ENCODE measurements at regions not wholly inside any gene's neighbourhood (a gene's known extent, or its start where the extent isn't known, plus 50 kb on each side); places are given as distances from the start of the nearest gene placed in this dataset.

DNA sequence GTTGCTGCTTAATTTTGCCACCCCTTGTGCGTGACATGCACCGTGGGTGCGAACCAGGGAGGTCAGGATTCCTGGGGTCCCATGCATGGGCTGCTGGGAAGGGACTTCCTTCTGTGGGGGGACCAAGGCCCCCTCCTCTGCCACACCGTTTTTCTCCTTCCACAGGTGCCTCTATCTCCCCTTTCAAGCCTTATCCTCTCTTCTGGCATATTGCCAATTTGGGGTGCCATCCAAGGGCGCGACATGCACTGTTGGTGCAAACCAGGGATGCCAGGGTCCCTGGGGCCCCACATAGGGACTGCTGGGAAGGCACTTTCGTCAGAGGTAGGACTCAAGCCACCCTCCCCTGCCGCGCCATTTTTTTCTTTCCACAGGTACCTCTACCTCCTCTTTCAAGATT is 289.0 kb downstream of the ALG10 start:
- DNase-seq (ENCODE audit: low spot score) = no peak
- Mint-ChIP-seq H3K27ac (ENCODE audit: unreplicated experiment) (no peak overlapping the region), H3K4me3 (ENCODE audit: unreplicated experiment) (no peak overlapping the region), H3K9me3 (ENCODE audit: low read depth) (peaks cover 68% of the 10 kb centered on the region), H3K36me3 (ENCODE audit: low read depth) (peaks cover 3% of the 10 kb centered on the region), H3K27me3 (ENCODE audit: low read depth) (no peaks in the 10 kb centered on the region), H3K4me1 (ENCODE audit: low read depth) (no peaks in the 10 kb centered on the region)
- TF ChIP-seq, protein P1, sequence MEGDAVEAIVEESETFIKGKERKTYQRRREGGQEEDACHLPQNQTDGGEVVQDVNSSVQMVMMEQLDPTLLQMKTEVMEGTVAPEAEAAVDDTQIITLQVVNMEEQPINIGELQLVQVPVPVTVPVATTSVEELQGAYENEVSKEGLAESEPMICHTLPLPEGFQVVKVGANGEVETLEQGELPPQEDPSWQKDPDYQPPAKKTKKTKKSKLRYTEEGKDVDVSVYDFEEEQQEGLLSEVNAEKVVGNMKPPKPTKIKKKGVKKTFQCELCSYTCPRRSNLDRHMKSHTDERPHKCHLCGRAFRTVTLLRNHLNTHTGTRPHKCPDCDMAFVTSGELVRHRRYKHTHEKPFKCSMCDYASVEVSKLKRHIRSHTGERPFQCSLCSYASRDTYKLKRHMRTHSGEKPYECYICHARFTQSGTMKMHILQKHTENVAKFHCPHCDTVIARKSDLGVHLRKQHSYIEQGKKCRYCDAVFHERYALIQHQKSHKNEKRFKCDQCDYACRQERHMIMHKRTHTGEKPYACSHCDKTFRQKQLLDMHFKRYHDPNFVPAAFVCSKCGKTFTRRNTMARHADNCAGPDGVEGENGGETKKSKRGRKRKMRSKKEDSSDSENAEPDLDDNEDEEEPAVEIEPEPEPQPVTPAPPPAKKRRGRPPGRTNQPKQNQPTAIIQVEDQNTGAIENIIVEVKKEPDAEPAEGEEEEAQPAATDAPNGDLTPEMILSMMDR (IDR thresholded peaks at IDR 0.05) = no peak

DNA sequence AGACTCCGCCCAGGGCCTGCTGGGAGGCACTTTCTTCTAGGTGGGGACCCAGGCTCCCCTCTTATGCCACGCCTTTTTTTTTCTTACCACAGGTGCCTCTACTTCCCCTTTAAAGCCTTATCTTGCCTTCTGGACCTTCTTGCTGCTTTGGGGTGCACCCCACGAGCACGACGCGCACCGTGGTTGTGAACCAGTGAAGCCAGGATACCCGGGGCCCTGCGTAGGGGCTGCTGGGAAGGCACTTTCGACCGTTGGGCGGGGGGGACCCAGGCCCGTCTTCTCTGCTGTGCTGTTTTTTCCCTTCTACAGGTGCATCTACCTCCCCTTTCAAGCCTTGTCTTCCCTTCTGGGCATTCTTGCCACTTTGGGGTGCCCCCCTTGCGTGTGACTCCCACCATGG is 305.4 kb downstream of the ALG10 start:
- H3K4me3 Mint-ChIP-seq (ENCODE audit: unreplicated experiment) = no peak overlapping the region
- no peak overlapping the region for H3K27ac Mint-ChIP-seq (ENCODE audit: unreplicated experiment)
- TF ChIP-seq, protein P1 (IDR thresholded peaks at IDR 0.05) = no peak
- H3K27me3 Mint-ChIP-seq (ENCODE audit: low read depth) = no peaks in the 10 kb centered on the region
- no peak for DNase-seq (ENCODE audit: low spot score)
- peaks cover 65% of the 10 kb centered on the region for H3K9me3 Mint-ChIP-seq (ENCODE audit: low read depth)
- no peaks in the 10 kb centered on the region for H3K4me1 Mint-ChIP-seq (ENCODE audit: low read depth)
- H3K36me3 Mint-ChIP-seq (ENCODE audit: low read depth) = peaks cover 2% of the 10 kb centered on the region

DNA sequence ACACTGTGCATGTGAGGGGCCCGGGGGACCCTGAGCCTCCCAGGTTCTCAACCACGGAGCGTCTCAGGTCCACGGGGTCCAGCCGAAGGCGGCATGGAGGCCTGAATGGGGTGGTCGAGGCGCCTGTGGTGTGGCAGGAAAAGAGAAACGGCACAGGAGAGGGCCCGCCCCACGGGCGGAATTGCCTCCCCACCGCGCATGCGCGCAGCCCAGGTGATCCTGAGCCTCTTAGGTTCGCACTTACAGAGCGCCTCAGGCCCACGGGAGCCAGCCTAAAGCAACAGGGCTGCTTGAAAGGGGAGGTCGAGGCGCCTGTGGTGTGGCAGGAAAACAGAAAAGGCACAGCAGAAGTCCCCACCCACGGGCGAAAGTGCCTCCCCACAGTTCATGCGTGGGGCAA is 311.0 kb downstream of the ALG10 start:
- TF ChIP-seq, protein P1 (IDR thresholded peaks at IDR 0.05) = no peak
- no peak overlapping the region for H3K4me3 Mint-ChIP-seq (ENCODE audit: unreplicated experiment)
- peaks cover 24% of the 10 kb centered on the region for H3K9me3 Mint-ChIP-seq (ENCODE audit: low read depth)
- H3K27me3 Mint-ChIP-seq (ENCODE audit: low read depth) = no peaks in the 10 kb centered on the region
- H3K27ac Mint-ChIP-seq (ENCODE audit: unreplicated experiment) = no peak overlapping the region
- H3K4me1 Mint-ChIP-seq (ENCODE audit: low read depth) = no peaks in the 10 kb centered on the region
- H3K36me3 Mint-ChIP-seq (ENCODE audit: low read depth) = no peaks in the 10 kb centered on the region
- DNase-seq (ENCODE audit: low spot score) = no peak

DNA sequence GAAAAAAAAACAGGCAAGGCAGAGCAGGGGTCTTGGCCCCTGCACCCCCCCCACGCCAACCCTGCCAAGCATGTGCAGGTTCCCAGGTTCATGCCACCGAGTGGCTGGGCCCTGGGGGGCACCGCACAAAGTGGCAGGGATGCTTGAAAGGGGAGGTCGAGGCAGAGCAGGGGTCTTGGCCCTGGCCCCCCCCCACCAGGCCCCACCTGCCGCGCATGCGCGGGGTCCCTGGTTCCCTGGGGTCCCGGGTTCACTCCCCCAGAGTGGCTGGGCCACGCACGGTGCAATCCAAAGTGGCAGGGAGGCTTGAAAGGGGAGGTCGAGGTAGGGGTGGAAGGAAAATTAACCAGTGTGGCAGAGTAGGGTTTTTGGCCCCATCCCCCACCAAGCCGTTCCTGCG is 312.2 kb downstream of the ALG10 start:
- H3K4me1 Mint-ChIP-seq (ENCODE audit: low read depth) = no peaks in the 10 kb centered on the region
- no peaks in the 10 kb centered on the region for H3K27me3 Mint-ChIP-seq (ENCODE audit: low read depth)
- no peak for DNase-seq (ENCODE audit: low spot score)
- H3K9me3 Mint-ChIP-seq (ENCODE audit: low read depth) = peaks cover 12% of the 10 kb centered on the region
- no peaks in the 10 kb centered on the region for H3K36me3 Mint-ChIP-seq (ENCODE audit: low read depth)
- TF ChIP-seq, protein P1 (IDR thresholded peaks at IDR 0.05) = no peak
- H3K27ac Mint-ChIP-seq (ENCODE audit: unreplicated experiment) = no peak overlapping the region
- H3K4me3 Mint-ChIP-seq (ENCODE audit: unreplicated experiment) = no peak overlapping the region

DNA sequence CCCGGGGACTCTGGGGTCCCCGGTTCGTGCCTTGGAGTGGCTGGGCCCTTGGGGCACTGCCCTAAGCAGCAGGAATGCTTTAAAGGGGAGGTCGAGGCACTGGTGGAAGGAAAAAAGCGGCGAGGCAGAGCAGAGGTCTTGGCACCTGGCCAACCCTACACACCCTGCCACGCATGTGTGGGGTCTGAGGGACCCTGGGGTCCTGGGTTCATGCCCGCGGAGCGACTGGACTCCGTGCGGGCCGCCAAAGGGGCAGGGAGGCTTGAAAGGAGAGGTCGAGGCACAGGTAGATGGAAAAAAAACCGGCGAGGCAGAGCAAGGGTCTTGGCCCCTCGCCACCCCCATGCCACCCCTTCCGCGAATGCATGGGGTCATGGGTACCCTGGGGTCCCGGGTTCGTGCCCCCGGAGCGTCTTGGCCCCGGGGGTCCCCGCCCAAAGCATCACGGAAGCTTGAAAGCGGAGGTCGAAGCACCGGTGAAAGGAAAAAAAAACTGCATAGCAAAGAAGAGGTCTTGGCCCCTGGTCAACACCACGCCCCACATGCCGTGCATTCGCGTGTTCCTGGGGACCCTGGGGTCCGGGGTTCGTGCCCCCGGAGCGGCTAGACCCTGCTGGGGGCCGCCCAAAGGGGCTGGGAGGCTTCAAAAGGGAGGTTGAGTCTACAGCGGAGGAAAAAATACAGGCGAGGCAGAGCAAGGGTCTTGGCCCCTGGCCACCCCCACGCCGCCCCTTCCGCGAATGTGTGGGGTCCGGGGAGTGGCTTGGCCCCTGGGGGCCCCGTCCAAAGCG is 312.9 kb downstream of the ALG10 start:
- no peak overlapping the region for H3K27ac Mint-ChIP-seq (ENCODE audit: unreplicated experiment)
- no peaks in the 10 kb centered on the region for H3K4me1 Mint-ChIP-seq (ENCODE audit: low read depth)
- no peak for DNase-seq (ENCODE audit: low spot score)
- H3K36me3 Mint-ChIP-seq (ENCODE audit: low read depth) = no peaks in the 10 kb centered on the region
- H3K9me3 Mint-ChIP-seq (ENCODE audit: low read depth) = peaks cover 7% of the 10 kb centered on the region
- H3K4me3 Mint-ChIP-seq (ENCODE audit: unreplicated experiment) = no peak overlapping the region
- H3K27me3 Mint-ChIP-seq (ENCODE audit: low read depth) = no peaks in the 10 kb centered on the region
- TF ChIP-seq, protein P1 (IDR thresholded peaks at IDR 0.05) = no peak

Measured in chondrocyte (in vitro differentiated cells).